SK-N-SH (cell line): ENCODE measurements at regions not wholly inside any gene's neighbourhood (a gene's known extent, or its start where the extent isn't known, plus 50 kb on each side); places are given as distances from the start of the nearest gene placed in this dataset.

Experiments
- CTCF ChIA-PET: fragments of 300-600, 350-600 bp; formaldehyde crosslinking; extraction: SDS; loops from one replicate; lab custom pipeline; 2021; lab: Yijun Ruan, JAX
- POLR2A ChIA-PET: fragments of 350-600 bp; sonication (Branson Sonifier 250); formaldehyde crosslinking; extraction: SDS; loops from one replicate; lab custom pipeline; 2020; ENCODE audit warnings: antibody characterized with exemption, inconsistent platforms; lab: Yijun Ruan, JAX
- DNase-seq: peaks from one replicate; pipeline ENCODE4 v3.0.0; 2012
- H2AFZ ChIP-seq: fragments of 200-600 bp; sonication (generic); 2 replicates; pipeline ENCODE4 v1.8.1; 2016; ENCODE audit warnings: antibody characterized with exemption, mild to moderate bottlenecking, low read depth
- H3F3A ChIP-seq: fragments of 200-600 bp; sonication (generic); replicated peaks from 2 replicates; pipeline ENCODE3; 2016; ENCODE audit warnings: antibody characterized with exemption, mild to moderate bottlenecking; ENCODE audit not compliant: insufficient read depth
- H3K27ac ChIP-seq, 2 experiments: fragments of 200-500 bp in 1 of 2; fragments of 200-600 bp in 1 of 2; sonication (Bioruptor generic) in 1 of 2; sonication (generic), shearing (Covaris generic) in 1 of 2; 2 replicates each; pipeline versions ENCODE4 v1.5.1 to v1.6.1; 2014 to 2016; ENCODE audit warnings: low read depth in 2 of 2, inconsistent platforms in 1 of 2, low read length in 1 of 2, mild to moderate bottlenecking in 1 of 2, mixed read lengths in 1 of 2
- H3K27me3 ChIP-seq: fragments of 200-600 bp; sonication (generic), shearing (Covaris generic); 2 replicates; pipeline ENCODE4 v1.6.1; 2016; ENCODE audit warnings: mixed run types; ENCODE audit not compliant: insufficient read depth
- H3K36me3 ChIP-seq, 2 experiments: fragments of 200-500 bp in 1 of 2; fragments of 200-600 bp in 1 of 2; sonication (Bioruptor generic) in 1 of 2; sonication (generic) in 1 of 2; replicated peaks in 1 of 2; 2 replicates each; pipeline versions ENCODE3 to v1.5.1; 2014 to 2016; ENCODE audit warnings: low read length in 1 of 2, mild to moderate bottlenecking in 1 of 2; ENCODE audit not compliant: insufficient read depth in 2 of 2, control insufficient read depth in 1 of 2
- H3K4me1 ChIP-seq, 2 experiments: fragments of 200-500 bp in 1 of 2; fragments of 200-600 bp in 1 of 2; sonication (Bioruptor generic) in 1 of 2; sonication (generic), shearing (Covaris generic) in 1 of 2; 2 replicates each; pipeline versions ENCODE4 v1.5.1 to v1.6.1; 2014 to 2016; ENCODE audit warnings: low read depth in 1 of 2, low read length in 1 of 2, mixed run types in 1 of 2; ENCODE audit not compliant: insufficient read depth in 2 of 2, control insufficient read depth in 1 of 2
- H3K4me2 ChIP-seq: fragments of 200-600 bp; sonication (generic), shearing (Covaris generic); 2 replicates; pipeline ENCODE4 v1.6.1; 2017; ENCODE audit warnings: mixed run types
- H3K4me3 ChIP-seq, 2 experiments: fragments of 200-500 bp in 1 of 2; fragments of 200-600 bp in 1 of 2; sonication (Bioruptor generic) in 1 of 2; sonication (generic), shearing (Covaris generic) in 1 of 2; 2 replicates each; pipeline versions ENCODE4 v1.5.1 to v1.8.1; 2014 to 2016; ENCODE audit warnings: low read depth in 2 of 2, inconsistent platforms in 1 of 2, low read length in 1 of 2, mild to moderate bottlenecking in 1 of 2, mixed read lengths in 1 of 2, moderate library complexity in 1 of 2
- H3K79me2 ChIP-seq: fragments of 200-600 bp; sonication (generic); 2 replicates; pipeline ENCODE4 v1.8.1; 2017; ENCODE audit warnings: mild to moderate bottlenecking; ENCODE audit not compliant: insufficient read depth
- H3K9ac ChIP-seq: fragments of 200-600 bp; sonication (generic); 2 replicates; pipeline ENCODE4 v1.6.1; 2017; ENCODE audit warnings: mixed run types
- H3K9me2 ChIP-seq: fragments of 200-600 bp; sonication (generic); 2 replicates; pipeline ENCODE4 v1.6.1; 2017; ENCODE audit warnings: mixed run types
- H3K9me3 ChIP-seq: fragments of 200-600 bp; sonication (generic); 2 replicates; pipeline ENCODE4 v1.6.1; 2017; ENCODE audit warnings: mixed run types, mild to moderate bottlenecking, moderate library complexity
- H4K20me1 ChIP-seq: fragments of 200-600 bp; sonication (generic); 2 replicates; pipeline ENCODE4 v1.6.1; 2017; ENCODE audit warnings: mild to moderate bottlenecking, mixed run types; ENCODE audit not compliant: insufficient read depth
- ELF1 ChIP-seq: IDR thresholded peaks from 2 replicates; pipeline ENCODE4 v1.4.0; 2012
- EZH2phosphoT487 ChIP-seq: fragments of 200-600 bp; sonication (generic); IDR thresholded peaks from 2 replicates; pipeline ENCODE4 v1.6.1; 2017; ENCODE audit warnings: low read depth, mixed run types, mild to moderate bottlenecking, antibody characterized with exemption, moderate library complexity, borderline replicate concordance
- FOSL2 ChIP-seq: IDR thresholded peaks from 2 replicates; pipeline ENCODE4 v1.4.0; 2012; ENCODE audit warnings: low read depth, mild to moderate bottlenecking, moderate library complexity, borderline replicate concordance
- FOXM1 ChIP-seq: IDR thresholded peaks from 2 replicates; pipeline ENCODE4 v1.4.0; 2012; ENCODE audit warnings: low read depth, mild to moderate bottlenecking
- GABPA ChIP-seq: IDR thresholded peaks from 2 replicates; pipeline ENCODE4 v1.4.0; 2012; ENCODE audit warnings: low read depth, mild to moderate bottlenecking
- JUND ChIP-seq: IDR thresholded peaks from 2 replicates; pipeline ENCODE4 v1.4.0; 2012
- MEF2A ChIP-seq: IDR thresholded peaks from 2 replicates; pipeline ENCODE4 v1.4.0; 2012; ENCODE audit warnings: low read depth, borderline replicate concordance
- MXI1 ChIP-seq: IDR thresholded peaks from 2 replicates; pipeline ENCODE4 v1.6.1; 2012; ENCODE audit warnings: mild to moderate bottlenecking, low read depth, low read length, improper control_type of control experiment
- NFIC ChIP-seq: IDR thresholded peaks from 2 replicates; pipeline ENCODE4 v1.4.0; 2012; ENCODE audit warnings: borderline replicate concordance
- NRF1 ChIP-seq: IDR thresholded peaks from 2 replicates; pipeline ENCODE4 v1.6.1; 2012; ENCODE audit warnings: low read depth, mild to moderate bottlenecking, low read length
- RCOR1 ChIP-seq: fragments of 150-350 bp; IDR thresholded peaks from 2 replicates; pipeline ENCODE4 v1.6.1; 2017; ENCODE audit warnings: antibody characterized with exemption, low read length
- RXRA ChIP-seq: IDR thresholded peaks from 2 replicates; pipeline ENCODE4 v1.4.0; 2012; ENCODE audit warnings: low read depth, mild to moderate bottlenecking, borderline replicate concordance
- SIN3A ChIP-seq: IDR thresholded peaks from 2 replicates; pipeline ENCODE4 v1.6.1; 2012; ENCODE audit warnings: low read depth, mild to moderate bottlenecking, low read length, moderate library complexity, borderline replicate concordance
- SMC3 ChIP-seq: IDR thresholded peaks from 2 replicates; pipeline ENCODE4 v1.6.1; 2012; ENCODE audit warnings: low read depth, low read length, improper control_type of control experiment
- TCF12 ChIP-seq: IDR thresholded peaks from 2 replicates; pipeline ENCODE4 v1.4.0; 2012
- ZBTB33 ChIP-seq: IDR thresholded peaks from 2 replicates; pipeline ENCODE4 v1.4.0; 2012; ENCODE audit warnings: low read depth, borderline replicate concordance
- WGBS: methylation state at CpG from one replicate; pipeline ENCODE4 v1.1.6; 2017; ENCODE audit warnings: low lambda C conversion rate; 5-methylcytosine and 5-hydroxymethylcytosine counted together
- TF ChIP-seq, protein P1 (sequence below): IDR thresholded peaks from 2 replicates; pipeline ENCODE4 v1.4.0; 2012; ENCODE audit warnings: low read depth, borderline replicate concordance
- TF ChIP-seq, protein P2 (sequence below): IDR thresholded peaks from 2 replicates; pipeline ENCODE4 v1.4.0; 2012; ENCODE audit warnings: low read depth
- TF ChIP-seq, protein P3 (sequence below): IDR thresholded peaks from 2 replicates; pipeline ENCODE4; 2012
- TF ChIP-seq, protein P4 (sequence below): fragments of 150-350 bp; IDR thresholded peaks from 2 replicates; pipeline ENCODE4 v1.6.1; 2017; ENCODE audit warnings: antibody characterized with exemption, low read length, low read depth, borderline replicate concordance

- TF ChIP-seq JUND (no peak), NFIC (peak; percentile 60), FOSL2 (0 out of 2 replicates have a peak, but pooled peaks have one; percentile 6), RXRA (0 out of 2 replicates have a peak, but pooled peaks have one; percentile 25), MXI1 (no peak), GABPA (no peak), SMC3 (peak; percentile 45), RCOR1 (no peak), EZH2phosphoT487 (no peak)
- TF ChIP-seq, protein P1, sequence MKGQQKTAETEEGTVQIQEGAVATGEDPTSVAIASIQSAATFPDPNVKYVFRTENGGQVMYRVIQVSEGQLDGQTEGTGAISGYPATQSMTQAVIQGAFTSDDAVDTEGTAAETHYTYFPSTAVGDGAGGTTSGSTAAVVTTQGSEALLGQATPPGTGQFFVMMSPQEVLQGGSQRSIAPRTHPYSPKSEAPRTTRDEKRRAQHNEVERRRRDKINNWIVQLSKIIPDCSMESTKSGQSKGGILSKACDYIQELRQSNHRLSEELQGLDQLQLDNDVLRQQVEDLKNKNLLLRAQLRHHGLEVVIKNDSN, result no peak
- TF ChIP-seq, all 33 proteins: peak for 11
These were observed 449.3 kb downstream of the SLC4A3 start (continued) for GRCh38 chr2:220076734-220077133.

GRCh38 chr2:220077488-220077887, 450.1 kb downstream of the SLC4A3 start:
- H3K79me2 ChIP-seq, result no peaks in the 10 kb centered on the region
- H3K9me2 ChIP-seq, result no peaks in the 10 kb centered on the region
- H2AFZ ChIP-seq, result peak overlapping the region; percentile 63
- ChIA-PET POLR2A (no interaction called here), CTCF (no interaction called here)
- no peak for TF ChIP-seq FOXM1
- peak; percentile 34; the same call in 1 of the 2 replicates for TF ChIP-seq JUND
- TF ChIP-seq FOSL2, result peak; percentile 51; the same call in 1 of the 2 replicates
- TF ChIP-seq TCF12, result 0 out of 2 replicates have a peak, but pooled peaks have one; percentile 9
- peak; percentile 58; the same call in 1 of the 2 replicates for TF ChIP-seq MEF2A
- TF ChIP-seq, protein P2, sequence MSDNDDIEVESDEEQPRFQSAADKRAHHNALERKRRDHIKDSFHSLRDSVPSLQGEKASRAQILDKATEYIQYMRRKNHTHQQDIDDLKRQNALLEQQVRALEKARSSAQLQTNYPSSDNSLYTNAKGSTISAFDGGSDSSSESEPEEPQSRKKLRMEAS, result no peak
- TF ChIP-seq, protein P3, sequence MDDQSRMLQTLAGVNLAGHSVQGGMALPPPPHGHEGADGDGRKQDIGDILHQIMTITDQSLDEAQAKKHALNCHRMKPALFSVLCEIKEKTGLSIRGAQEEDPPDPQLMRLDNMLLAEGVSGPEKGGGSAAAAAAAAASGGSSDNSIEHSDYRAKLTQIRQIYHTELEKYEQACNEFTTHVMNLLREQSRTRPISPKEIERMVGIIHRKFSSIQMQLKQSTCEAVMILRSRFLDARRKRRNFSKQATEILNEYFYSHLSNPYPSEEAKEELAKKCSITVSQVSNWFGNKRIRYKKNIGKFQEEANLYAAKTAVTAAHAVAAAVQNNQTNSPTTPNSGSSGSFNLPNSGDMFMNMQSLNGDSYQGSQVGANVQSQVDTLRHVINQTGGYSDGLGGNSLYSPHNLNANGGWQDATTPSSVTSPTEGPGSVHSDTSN, result peak; percentile 73
- no peak for TF ChIP-seq MXI1
- peak overlapping the region; percentile 39 to 89; a peak in 3 of 4 replicates for H3K27ac ChIP-seq
- H3K36me3 ChIP-seq, result no peaks in the 10 kb centered on the region
- 9% methylated on average over 6 of the region's 6 CpGs for WGBS
- H3F3A ChIP-seq, result peaks cover 17% of the 10 kb centered on the region
- H3K4me1 ChIP-seq, result 0 out of 4 replicates have a peak, but pooled peaks cover 0 to 5% of the 10 kb centered on the region in 2 experiments
- no peaks in the 10 kb centered on the region for H3K9me3 ChIP-seq
- no peaks in the 10 kb centered on the region for H4K20me1 ChIP-seq
- DNase-seq, result no peak
- peaks cover 9% of the 10 kb centered on the region; the same call in 1 of the 2 replicates for H3K27me3 ChIP-seq
- peak overlapping the region in 1 of 2 experiments; percentile 28; a peak in 1 of 4 replicates for H3K4me3 ChIP-seq
- peak overlapping the region; percentile 66 for H3K4me2 ChIP-seq
- H3K9ac ChIP-seq, result peak overlapping the region; percentile 64; the same call in 1 of the 2 replicates

- Histone ChIP-seq H3K79me2 (no peaks in the 10 kb centered on the region), H3K36me3 (no peaks in the 10 kb centered on the region), H3K4me3 (no peak overlapping the region), H3K9ac (no peak overlapping the region), H3K4me1 (0 out of 4 replicates have a peak, but pooled peaks cover 0 to 5% of the 10 kb centered on the region in 2 experiments), H2AFZ (no peak overlapping the region), H3K9me3 (no peaks in the 10 kb centered on the region), H3F3A (peaks cover 17% of the 10 kb centered on the region), H3K4me2 (no peak overlapping the region), H3K27ac (peak overlapping the region in 1 of 2 experiments; percentile 89; a peak in 1 of 4 replicates), H4K20me1 (no peaks in the 10 kb centered on the region), H3K27me3 (peaks cover 9% of the 10 kb centered on the region; the same call in 1 of the 2 replicates), H3K9me2 (no peaks in the 10 kb centered on the region)
- POLR2A ChIA-PET, result no interaction called here
- CTCF ChIA-PET, result no interaction called here
- DNase-seq, result no peak
- WGBS, result 59% methylated on average over 2 of the region's 2 CpGs
- TF ChIP-seq EZH2phosphoT487 (no peak), ELF1 (no peak), NRF1 (no peak), ZBTB33 (no peak), SIN3A (no peak)
- TF ChIP-seq, protein P4, sequence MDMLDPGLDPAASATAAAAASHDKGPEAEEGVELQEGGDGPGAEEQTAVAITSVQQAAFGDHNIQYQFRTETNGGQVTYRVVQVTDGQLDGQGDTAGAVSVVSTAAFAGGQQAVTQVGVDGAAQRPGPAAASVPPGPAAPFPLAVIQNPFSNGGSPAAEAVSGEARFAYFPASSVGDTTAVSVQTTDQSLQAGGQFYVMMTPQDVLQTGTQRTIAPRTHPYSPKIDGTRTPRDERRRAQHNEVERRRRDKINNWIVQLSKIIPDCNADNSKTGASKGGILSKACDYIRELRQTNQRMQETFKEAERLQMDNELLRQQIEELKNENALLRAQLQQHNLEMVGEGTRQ, result no peak
These were observed 451.0 kb downstream of the SLC4A3 start for GRCh38 chr2:220078439-220078838.
